ENCODE measurements at regions not wholly inside any gene's neighbourhood (a gene's known extent, or its start where the extent isn't known, plus 50 kb on each side); places are given as distances from the start of the nearest gene placed in this dataset.

DNA sequence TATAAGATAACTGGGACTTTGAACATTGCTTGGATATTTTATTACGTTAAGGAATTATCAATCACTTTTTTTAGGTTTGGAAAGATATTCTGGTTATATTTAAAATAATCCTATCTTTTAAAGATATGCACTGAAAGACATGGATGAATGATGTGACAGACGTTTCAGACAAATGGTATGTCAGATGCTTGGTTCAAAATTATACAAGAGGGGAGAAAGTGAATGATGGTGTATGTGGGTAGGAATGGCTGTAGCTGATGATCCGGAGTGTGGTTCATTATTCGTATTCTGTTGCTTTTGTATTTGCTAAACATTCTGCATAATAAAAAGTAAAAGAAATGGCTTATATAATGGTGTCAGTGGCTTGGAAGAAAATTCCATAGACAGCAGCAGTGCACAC is 51.0 kb upstream of the SNRPB2 start:
- H3K4me3 ChIP-seq (ENCODE audit: low read depth, low read length), result no peak overlapping the region
- no peaks in the 10 kb centered on the region for H3K36me3 ChIP-seq
- no peaks in the 10 kb centered on the region for H3K4me1 ChIP-seq
- no peaks in the 10 kb centered on the region; the same call in none of the 2 replicates for H3K9me3 ChIP-seq
- H3K27me3 ChIP-seq, result no peaks in the 10 kb centered on the region
- DNase-seq, result no peak
- TF ChIP-seq, protein P1, sequence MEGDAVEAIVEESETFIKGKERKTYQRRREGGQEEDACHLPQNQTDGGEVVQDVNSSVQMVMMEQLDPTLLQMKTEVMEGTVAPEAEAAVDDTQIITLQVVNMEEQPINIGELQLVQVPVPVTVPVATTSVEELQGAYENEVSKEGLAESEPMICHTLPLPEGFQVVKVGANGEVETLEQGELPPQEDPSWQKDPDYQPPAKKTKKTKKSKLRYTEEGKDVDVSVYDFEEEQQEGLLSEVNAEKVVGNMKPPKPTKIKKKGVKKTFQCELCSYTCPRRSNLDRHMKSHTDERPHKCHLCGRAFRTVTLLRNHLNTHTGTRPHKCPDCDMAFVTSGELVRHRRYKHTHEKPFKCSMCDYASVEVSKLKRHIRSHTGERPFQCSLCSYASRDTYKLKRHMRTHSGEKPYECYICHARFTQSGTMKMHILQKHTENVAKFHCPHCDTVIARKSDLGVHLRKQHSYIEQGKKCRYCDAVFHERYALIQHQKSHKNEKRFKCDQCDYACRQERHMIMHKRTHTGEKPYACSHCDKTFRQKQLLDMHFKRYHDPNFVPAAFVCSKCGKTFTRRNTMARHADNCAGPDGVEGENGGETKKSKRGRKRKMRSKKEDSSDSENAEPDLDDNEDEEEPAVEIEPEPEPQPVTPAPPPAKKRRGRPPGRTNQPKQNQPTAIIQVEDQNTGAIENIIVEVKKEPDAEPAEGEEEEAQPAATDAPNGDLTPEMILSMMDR (IDR thresholded peaks at IDR 0.05; ENCODE audit: low read depth, low read length), result no peak

DNA sequence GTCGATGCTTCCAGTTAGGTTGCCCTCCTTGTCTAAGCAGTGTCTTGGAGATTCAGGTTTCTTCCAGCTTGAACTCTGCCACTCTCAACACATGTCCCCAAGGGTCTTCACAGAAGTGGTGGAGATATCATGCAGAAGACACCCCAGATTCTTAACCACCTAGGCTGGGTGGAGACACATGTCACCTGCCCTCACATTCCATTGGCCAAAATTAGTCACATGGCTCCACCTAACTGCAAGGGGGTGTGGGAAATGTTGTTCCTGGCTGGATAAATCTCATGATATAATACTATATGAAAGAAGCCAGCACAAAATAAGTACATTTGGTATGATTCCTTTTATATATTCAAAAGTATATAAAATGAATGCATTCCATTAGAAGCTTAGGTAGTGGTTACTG is 52.9 kb upstream of the SNRPB2 start:
- TF ChIP-seq, protein P1 (IDR thresholded peaks at IDR 0.05; ENCODE audit: low read depth, low read length), result no peak

DNA sequence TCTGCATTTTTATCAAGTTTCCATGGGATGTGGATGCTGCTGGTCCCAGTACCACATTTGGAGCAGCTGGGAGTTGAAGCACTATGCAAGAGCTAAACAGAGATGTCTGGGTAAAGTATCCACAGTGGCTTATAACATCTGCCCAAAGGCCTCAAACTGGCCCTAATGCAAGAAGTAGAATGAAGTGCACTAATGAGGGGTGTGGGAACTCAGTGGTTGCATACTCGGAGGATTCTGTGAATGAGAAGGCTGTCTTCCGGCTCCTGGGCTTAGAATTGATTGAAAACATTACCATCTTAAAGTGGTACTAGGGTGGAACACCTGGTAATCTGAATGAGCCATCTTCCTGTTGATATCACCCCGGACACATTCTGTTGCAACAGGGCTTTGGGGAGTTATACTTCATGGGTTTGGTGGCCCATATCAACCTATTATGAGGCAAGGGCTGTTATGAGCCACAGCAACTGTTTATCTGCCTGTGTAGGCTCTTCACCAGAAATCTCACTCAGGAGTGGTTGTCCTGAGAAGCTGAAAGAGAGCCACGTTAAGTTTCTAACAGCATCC is 54.7 kb upstream of the SNRPB2 start:
- no peak for DNase-seq
- TF ChIP-seq, protein P1 (IDR thresholded peaks at IDR 0.05; ENCODE audit: low read depth, low read length), result no peak
- Histone ChIP-seq H3K9me3 (no peaks in the 10 kb centered on the region; the same call in none of the 2 replicates), H3K4me3 (ENCODE audit: low read depth, low read length) (no peak overlapping the region), H3K4me1 (peaks cover 8% of the 10 kb centered on the region), H3K27me3 (no peaks in the 10 kb centered on the region), H3K36me3 (no peaks in the 10 kb centered on the region)

More for the DNA sequence above, 52.9 kb upstream of the SNRPB2 start:
- Histone ChIP-seq H3K36me3 (no peaks in the 10 kb centered on the region), H3K27me3 (no peaks in the 10 kb centered on the region), H3K4me3 (ENCODE audit: low read depth, low read length) (no peak overlapping the region), H3K9me3 (no peaks in the 10 kb centered on the region; the same call in none of the 2 replicates), H3K4me1 (peaks cover 5% of the 10 kb centered on the region)
- DNase-seq, result no peak

- Histone ChIP-seq H3K4me1 (peaks cover 8% of the 10 kb centered on the region), H3K9me3 (no peaks in the 10 kb centered on the region; the same call in none of the 2 replicates), H3K4me3 (ENCODE audit: low read depth, low read length) (no peak overlapping the region), H3K27me3 (no peaks in the 10 kb centered on the region), H3K36me3 (no peaks in the 10 kb centered on the region)
- TF ChIP-seq, protein P1 (IDR thresholded peaks at IDR 0.05; ENCODE audit: low read depth, low read length), result no peak
- no peak for DNase-seq
Measured at GRCh38 chr20:16674243-16674642, 55.6 kb upstream of the SNRPB2 start.

- H3K4me1 ChIP-seq, result peaks cover 13% of the 10 kb centered on the region
- H3K9me3 ChIP-seq, result no peaks in the 10 kb centered on the region; the same call in none of the 2 replicates
- H3K36me3 ChIP-seq, result no peaks in the 10 kb centered on the region
- TF ChIP-seq, protein P1 (IDR thresholded peaks at IDR 0.05; ENCODE audit: low read depth, low read length), result no peak
- DNase-seq, result peak; percentile 12
- H3K27me3 ChIP-seq, result no peaks in the 10 kb centered on the region
- no peak overlapping the region for H3K4me3 ChIP-seq (ENCODE audit: low read depth, low read length)
Measured at GRCh38 chr20:16672299-16672698, 57.5 kb upstream of the SNRPB2 start.

DNA sequence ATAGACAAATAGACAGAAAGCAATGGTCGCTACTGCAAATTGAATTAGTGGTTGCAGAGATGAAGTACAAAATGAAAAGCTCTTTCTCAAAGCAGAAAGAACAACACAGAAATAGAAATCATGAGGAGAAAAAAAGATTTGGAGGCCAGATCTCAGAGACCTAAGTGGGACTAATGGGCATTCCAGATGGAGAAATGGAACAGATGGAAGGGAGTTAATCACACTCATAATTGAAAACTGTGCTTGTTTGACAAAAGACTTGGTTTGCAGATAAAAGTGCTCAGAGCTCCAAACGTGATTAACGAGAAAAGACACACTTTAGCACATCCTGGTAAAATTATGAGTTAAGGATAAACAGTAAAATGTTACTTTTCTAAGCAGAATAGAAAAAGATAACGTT is 58.1 kb upstream of the SNRPB2 start:
- H3K36me3 ChIP-seq, result no peaks in the 10 kb centered on the region
- no peaks in the 10 kb centered on the region for H3K27me3 ChIP-seq
- H3K4me3 ChIP-seq (ENCODE audit: low read depth, low read length), result no peak overlapping the region
- TF ChIP-seq, protein P1 (IDR thresholded peaks at IDR 0.05; ENCODE audit: low read depth, low read length), result no peak
- H3K9me3 ChIP-seq, result no peaks in the 10 kb centered on the region; the same call in none of the 2 replicates
- no peak for DNase-seq
- H3K4me1 ChIP-seq, result peaks cover 13% of the 10 kb centered on the region
